Tibial nerve (tissue), 3 donors: ENCODE measurements at regions not wholly inside any gene's neighbourhood (a gene's known extent, or its start where the extent isn't known, plus 50 kb on each side); places are given as distances from the start of the nearest gene placed in this dataset.

Experiments
- POLR2A ChIP-seq, 2 donors: fragments of 450-650 bp; IDR thresholded peaks; one replicate each; pipeline ENCODE4 v1.6.1; 2017; ENCODE audit warnings: antibody characterized with exemption in 2 of 2, mild to moderate bottlenecking in 2 of 2, moderate library complexity in 2 of 2
- TF ChIP-seq, protein P1 (sequence below), 5 experiments: fragments of 200-600 bp in 3 of 5; fragments of 450-650 bp in 2 of 5; sonication (generic) in 3 of 5; IDR thresholded peaks; one replicate each; pipeline ENCODE4 v1.5.1; 2016 to 2019; ENCODE audit warnings: antibody characterized with exemption in 5 of 5, mild to moderate bottlenecking in 3 of 5, moderate library complexity in 2 of 5

DNA sequence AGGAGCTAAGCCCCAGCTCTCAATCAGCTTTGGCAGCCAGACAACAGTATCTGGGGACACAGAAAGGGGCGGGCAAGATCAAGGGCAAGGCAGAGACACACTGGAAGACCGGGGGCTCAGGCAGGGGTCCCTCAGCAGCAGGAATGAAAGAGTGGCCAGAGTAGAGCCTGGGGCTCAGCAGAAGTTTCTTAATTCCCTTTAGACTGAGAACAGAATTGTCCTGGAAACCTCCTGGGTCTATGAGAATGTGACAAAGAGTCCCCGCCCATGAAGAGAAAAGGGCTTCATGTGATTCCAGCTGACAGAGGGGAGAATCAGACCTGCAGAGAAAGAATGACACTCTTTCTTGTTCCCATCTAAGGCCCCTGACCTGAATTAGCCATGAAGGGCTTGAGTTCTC, 95.2 kb upstream of the CTNNB1 start:
- no peak for TF ChIP-seq POLR2A (IDR thresholded peaks at IDR 0.05)
- TF ChIP-seq, protein P1, sequence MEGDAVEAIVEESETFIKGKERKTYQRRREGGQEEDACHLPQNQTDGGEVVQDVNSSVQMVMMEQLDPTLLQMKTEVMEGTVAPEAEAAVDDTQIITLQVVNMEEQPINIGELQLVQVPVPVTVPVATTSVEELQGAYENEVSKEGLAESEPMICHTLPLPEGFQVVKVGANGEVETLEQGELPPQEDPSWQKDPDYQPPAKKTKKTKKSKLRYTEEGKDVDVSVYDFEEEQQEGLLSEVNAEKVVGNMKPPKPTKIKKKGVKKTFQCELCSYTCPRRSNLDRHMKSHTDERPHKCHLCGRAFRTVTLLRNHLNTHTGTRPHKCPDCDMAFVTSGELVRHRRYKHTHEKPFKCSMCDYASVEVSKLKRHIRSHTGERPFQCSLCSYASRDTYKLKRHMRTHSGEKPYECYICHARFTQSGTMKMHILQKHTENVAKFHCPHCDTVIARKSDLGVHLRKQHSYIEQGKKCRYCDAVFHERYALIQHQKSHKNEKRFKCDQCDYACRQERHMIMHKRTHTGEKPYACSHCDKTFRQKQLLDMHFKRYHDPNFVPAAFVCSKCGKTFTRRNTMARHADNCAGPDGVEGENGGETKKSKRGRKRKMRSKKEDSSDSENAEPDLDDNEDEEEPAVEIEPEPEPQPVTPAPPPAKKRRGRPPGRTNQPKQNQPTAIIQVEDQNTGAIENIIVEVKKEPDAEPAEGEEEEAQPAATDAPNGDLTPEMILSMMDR (IDR thresholded peaks at IDR 0.05) = no peak
